ENCODE measurements at regions not wholly inside any gene's neighbourhood (a gene's known extent, or its start where the extent isn't known, plus 50 kb on each side); places are given as distances from the start of the nearest gene placed in this dataset.

- TF ChIP-seq EZH2 (IDR thresholded peaks at IDR 0.05; ENCODE audit: low read depth, unreplicated experiment) (no peak), EZH2phosphoT487 (IDR thresholded peaks at IDR 0.05; ENCODE audit: unreplicated experiment) (no peak), REST (IDR thresholded peaks at IDR 0.05; ENCODE audit: unreplicated experiment) (no peak), POLR2AphosphoS5 (IDR thresholded peaks at IDR 0.05; ENCODE audit: low read depth) (no peak), CTCF (conservative IDR thresholded peaks at IDR 0.05; ENCODE audit: low read depth in 2 of 2) (no peak), JUNB (IDR thresholded peaks at IDR 0.05; ENCODE audit: unreplicated experiment) (no peak), CREB1 (CRISPR knock-in tag; IDR thresholded peaks at IDR 0.05; ENCODE audit: low read depth) (no peak), STAT1 (IDR thresholded peaks at IDR 0.05; ENCODE audit: unreplicated experiment) (no peak), NANOG (IDR thresholded peaks at IDR 0.05; ENCODE audit: borderline replicate concordance) (no peak), ZNF331 (CRISPR knock-in tag; IDR thresholded peaks at IDR 0.05; ENCODE audit: low read depth) (no peak), ZNF114 (CRISPR knock-in tag; IDR thresholded peaks at IDR 0.05) (no peak), ETS1 (IDR thresholded peaks at IDR 0.05) (no peak)
These were observed 123.2 kb downstream of the MAB21L3 start for GRCh38 chr1:116234429-116234828.
